Mononuclear cell (primary cell): ENCODE measurements at regions not wholly inside any gene's neighbourhood (a gene's known extent, or its start where the extent isn't known, plus 50 kb on each side); places are given as distances from the start of the nearest gene placed in this dataset.

ENCODE experiments used
- H3K27me3 ChIP-seq: 2 replicates; pipeline ENCODE4 v1.6.0; 2011; ENCODE audit warnings: low read length, control low read depth; ENCODE audit not compliant: insufficient read depth
- H3K4me1 ChIP-seq: 2 replicates; pipeline ENCODE4 v1.5.1; 2011; ENCODE audit warnings: mild to moderate bottlenecking, low read length, control low read depth; ENCODE audit not compliant: insufficient read depth
- H3K4me3 ChIP-seq: 2 replicates; pipeline ENCODE4 v1.5.1; 2011; ENCODE audit warnings: mild to moderate bottlenecking, low read length, moderate library complexity
- H3K9me3 ChIP-seq: 2 replicates; pipeline ENCODE4 v1.5.1; 2011; ENCODE audit warnings: low read depth, mild to moderate bottlenecking, control low read depth, low read length

GRCh38 chr16:74143171-74143570 is 153.4 kb upstream of the PSMD7 start:
- Histone ChIP-seq H3K4me1 (no peaks in the 10 kb centered on the region), H3K9me3 (no peaks in the 10 kb centered on the region), H3K4me3 (no peak overlapping the region), H3K27me3 (no peaks in the 10 kb centered on the region)

DNA sequence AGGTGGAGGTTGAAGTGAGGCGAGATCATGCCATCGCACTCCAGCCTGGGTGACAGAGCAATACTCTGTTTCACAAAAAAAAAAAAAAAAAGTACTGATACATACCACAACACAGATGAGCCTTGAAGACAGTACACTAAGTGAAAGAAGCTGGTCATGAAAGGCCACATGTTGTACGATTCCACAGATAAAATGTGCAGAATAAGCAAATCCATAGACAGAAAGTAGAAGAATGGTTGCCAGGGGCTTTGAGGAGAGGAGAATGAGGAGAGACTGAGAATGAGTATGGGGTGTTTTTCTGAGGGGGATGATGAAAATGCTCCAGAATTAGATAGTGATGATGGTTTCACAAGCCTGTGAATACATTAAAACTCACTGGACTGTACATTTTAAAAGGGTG is 155.6 kb upstream of the PSMD7 start:
- Histone ChIP-seq H3K27me3 (no peaks in the 10 kb centered on the region), H3K9me3 (no peaks in the 10 kb centered on the region), H3K4me3 (no peak overlapping the region), H3K4me1 (no peaks in the 10 kb centered on the region)

- Histone ChIP-seq H3K4me1 (no peaks in the 10 kb centered on the region), H3K27me3 (no peaks in the 10 kb centered on the region), H3K4me3 (no peak overlapping the region), H3K9me3 (no peaks in the 10 kb centered on the region)
Observed at GRCh38 chr16:74140557-74140956, 156.1 kb upstream of the PSMD7 start.

GRCh38 chr16:74123826-74124225 is 172.8 kb upstream of the PSMD7 start:
- Histone ChIP-seq H3K9me3 (no peaks in the 10 kb centered on the region), H3K4me3 (no peak overlapping the region), H3K27me3 (peaks cover 8% of the 10 kb centered on the region), H3K4me1 (no peaks in the 10 kb centered on the region)

DNA sequence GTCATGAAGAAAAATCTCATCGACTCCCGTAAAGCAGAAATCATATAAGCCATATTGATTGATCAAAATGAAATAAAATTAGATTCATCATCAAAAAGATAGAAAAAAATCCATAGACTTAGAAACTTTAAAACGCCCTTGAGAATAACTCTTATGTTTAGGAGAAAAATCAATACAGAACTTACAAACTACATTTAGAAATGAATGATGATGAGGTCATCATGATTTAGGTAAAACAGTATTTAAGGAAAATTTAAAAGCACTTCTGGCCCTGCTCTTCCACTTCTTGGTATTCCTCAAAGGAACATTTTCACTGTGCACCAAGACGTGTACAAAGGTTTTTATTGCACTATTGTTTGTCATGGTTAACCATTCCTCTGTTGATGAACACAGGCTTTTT is 173.4 kb upstream of the PSMD7 start:
- H3K4me1 ChIP-seq, result no peaks in the 10 kb centered on the region
- H3K4me3 ChIP-seq, result no peak overlapping the region
- H3K9me3 ChIP-seq, result no peaks in the 10 kb centered on the region
- H3K27me3 ChIP-seq, result peaks cover 8% of the 10 kb centered on the region

DNA sequence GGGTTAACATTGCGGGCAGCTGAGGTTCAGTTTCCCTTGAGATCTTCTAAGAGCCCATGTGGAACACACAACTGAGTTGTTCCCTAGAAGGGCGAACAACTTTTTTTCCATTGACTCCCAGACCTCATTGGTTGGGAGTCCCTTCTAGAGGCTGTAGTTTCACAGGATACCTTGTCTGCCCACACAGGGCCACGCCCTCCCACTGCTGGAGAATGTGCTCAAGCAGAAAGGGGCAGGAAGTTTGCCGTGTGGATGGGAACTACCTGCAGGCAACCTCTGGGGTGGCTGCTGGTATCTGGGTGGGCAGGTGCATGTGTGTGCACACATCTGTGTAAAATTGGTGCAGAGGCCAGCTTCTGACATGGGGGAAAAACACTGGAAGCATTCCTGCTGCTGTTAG is 178.8 kb upstream of the PSMD7 start:
- peaks cover 6% of the 10 kb centered on the region for H3K27me3 ChIP-seq
- H3K4me1 ChIP-seq, result no peaks in the 10 kb centered on the region
- no peaks in the 10 kb centered on the region for H3K9me3 ChIP-seq
- H3K4me3 ChIP-seq, result no peak overlapping the region

DNA sequence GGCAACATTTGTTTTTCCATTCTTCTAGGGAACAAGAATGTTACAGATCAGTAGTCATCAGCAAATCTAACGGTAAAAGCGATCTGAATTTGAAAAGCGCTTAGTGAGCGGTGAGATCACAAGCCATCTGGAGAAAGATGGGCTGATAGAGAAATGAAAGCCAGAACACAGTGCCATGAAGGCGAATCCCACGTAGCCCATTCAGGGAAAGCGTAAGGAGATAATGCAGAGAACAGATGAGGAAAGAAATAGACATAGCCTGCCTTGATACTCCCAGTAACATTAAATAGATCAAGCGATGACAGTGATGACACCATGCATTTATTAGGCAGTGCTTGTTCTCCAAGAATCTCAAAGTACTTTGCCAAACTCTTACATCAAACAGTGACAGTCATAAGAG is 183.1 kb upstream of the PSMD7 start:
- Histone ChIP-seq H3K27me3 (no peaks in the 10 kb centered on the region), H3K9me3 (no peaks in the 10 kb centered on the region), H3K4me1 (no peaks in the 10 kb centered on the region), H3K4me3 (no peak overlapping the region)

DNA sequence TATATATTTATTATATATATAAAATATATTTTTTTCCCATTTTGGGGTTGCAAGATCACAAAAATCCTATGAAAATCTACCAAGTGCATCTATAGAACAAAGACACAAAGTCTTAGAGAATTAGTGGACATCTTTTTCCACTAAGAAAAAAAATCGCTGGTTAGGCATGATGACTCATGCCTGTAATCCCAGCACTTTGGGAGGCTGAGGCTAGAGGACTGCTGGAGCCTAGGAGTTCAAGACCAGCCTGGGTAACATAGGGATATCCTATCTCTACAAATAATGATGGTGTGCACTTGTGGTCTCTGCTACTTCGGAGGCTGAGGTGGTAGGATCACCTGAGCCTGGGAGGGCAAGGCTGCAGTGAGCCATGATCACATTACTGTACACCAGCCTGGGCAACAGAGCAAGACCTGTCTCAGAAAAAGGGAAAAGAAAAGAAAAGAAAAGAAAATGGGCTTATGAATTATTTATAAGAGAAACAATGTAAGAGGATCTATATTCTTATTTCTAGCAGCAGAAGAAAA is 185.1 kb upstream of the PSMD7 start:
- H3K9me3 ChIP-seq, result no peaks in the 10 kb centered on the region

DNA sequence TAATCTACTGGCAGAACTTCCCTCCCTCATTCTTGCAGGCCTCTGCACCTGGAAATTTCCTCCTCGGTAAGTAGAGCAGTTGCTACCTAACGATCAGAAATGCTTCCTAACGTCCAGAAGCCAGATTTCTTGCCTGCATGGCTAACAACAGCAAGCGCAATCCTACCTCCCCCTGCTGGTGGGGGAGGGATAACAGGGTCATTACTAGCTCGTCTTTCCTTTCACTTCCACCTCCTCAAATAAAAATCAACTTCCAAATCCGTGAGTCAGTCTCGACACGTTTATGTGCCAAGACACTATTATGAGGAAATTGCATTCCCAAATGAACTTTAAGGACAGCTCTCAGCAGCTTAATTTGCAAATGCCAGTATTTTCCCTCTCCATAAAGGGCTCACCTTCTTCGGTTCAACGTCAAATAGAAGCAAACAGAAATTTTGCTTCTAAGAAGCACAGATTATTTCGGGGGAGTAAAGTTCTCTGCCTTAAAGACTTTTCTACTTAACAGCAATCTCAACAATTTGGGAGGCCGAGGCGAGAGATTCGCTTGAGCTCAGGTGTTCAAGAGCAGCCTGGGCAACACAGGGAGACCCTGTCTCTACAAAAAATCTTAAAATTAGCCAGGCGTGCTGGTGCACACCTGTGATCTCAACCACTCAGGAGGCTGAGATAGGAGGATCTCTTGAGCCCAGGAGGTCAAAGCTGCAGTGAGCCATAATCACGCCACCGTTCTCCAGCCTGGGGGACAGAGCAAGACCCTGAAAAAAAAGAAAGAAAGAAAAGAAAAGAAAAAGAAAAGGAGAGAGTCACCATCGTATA is 188.6 kb upstream of the PSMD7 start:
- H3K27me3 ChIP-seq, result no peaks in the 10 kb centered on the region
- H3K9me3 ChIP-seq, result no peaks in the 10 kb centered on the region
- H3K4me1 ChIP-seq, result peaks cover 5% of the 10 kb centered on the region
- no peak overlapping the region for H3K4me3 ChIP-seq

More for the DNA sequence above, 185.1 kb upstream of the PSMD7 start:
- H3K4me3 ChIP-seq, result no peak overlapping the region
- no peaks in the 10 kb centered on the region for H3K27me3 ChIP-seq
- peaks cover 5% of the 10 kb centered on the region for H3K4me1 ChIP-seq

- peaks cover 5% of the 10 kb centered on the region for H3K4me1 ChIP-seq
- no peak overlapping the region for H3K4me3 ChIP-seq
- no peaks in the 10 kb centered on the region for H3K27me3 ChIP-seq
Observed at GRCh38 chr16:74104022-74104421, 192.6 kb upstream of the PSMD7 start.

DNA sequence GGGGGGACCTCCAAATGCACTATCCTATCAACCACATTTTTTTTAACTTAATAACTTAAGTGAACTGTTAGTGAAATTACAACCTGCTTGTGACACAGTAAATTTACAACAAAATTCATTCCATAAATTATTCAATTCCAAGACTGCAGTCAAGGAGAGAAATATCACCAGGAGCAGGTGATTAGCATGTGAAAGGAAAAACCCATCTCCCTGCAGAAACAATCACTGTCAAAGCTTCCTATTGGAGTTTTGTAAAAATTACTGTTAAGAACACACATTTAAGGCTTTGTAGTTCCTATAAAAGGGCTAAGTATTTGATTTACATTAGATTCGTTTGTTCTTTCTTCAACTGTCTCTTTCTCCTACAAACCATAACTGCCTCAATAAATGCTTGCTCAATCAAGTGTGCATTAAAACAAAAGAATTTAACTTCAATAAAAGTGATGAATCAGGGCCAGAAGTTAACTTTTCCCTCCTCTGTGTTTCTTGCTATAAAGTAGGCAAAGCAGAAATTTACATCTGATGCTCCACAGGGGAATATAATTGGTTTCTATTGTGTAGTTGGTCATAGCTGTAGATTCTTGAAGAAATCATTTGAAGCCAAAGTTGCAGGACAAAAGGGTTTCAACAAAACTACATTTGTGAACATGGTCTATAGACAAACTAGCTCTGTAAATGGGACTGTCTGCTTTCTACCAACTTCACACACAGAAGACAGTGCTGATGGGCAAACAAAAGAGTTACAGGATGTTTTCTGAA is 195.1 kb upstream of the PSMD7 start:
- Histone ChIP-seq H3K4me1 (no peaks in the 10 kb centered on the region), H3K27me3 (no peaks in the 10 kb centered on the region), H3K9me3 (no peaks in the 10 kb centered on the region), H3K4me3 (no peak overlapping the region)

More at GRCh38 chr16:74104022-74104421, 192.6 kb upstream of the PSMD7 start:
- no peaks in the 10 kb centered on the region for H3K9me3 ChIP-seq

DNA sequence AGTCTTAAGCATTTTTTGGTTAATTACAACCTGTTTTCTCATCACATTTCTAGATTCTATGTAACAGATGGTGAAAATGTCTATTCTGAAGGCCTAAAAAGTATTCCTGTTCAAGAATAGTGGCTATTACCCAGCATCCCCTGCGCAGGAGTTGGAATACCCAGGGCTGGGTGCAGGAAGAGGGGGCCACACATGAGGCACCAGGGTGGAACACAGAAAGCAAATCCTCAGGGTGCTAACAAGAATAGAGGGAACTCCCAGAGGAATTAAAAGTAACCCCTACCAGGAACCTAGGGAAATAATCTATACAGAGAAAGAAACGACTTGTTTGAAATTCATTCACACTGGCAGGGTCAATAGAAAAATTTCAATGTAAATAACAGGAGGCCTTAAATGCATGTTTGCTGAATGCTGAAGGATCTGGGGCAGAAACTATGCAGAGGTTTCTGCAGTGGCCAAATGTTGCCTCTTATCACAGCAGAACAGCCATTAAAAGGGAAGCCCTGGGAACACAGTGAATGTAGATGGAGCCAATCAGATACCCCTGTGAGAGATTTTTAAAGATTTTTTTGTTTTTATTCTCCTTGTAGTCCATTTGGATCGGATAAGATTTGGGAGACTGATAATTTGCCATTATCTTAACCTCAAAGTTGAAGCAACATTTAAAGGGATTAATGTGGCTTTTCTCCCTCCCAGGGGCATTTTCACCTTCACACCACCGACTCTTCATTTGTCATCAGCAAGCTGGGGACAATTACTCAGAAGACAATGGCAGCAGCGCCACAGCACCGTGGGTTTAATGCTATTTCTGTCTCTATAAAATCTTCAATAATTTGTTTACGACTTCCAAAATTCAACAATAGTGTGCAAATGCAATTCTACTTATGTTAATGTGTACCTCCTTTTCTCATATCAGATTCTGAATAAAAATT is 196.0 kb upstream of the PSMD7 start:
- H3K4me1 ChIP-seq, result no peaks in the 10 kb centered on the region
- H3K27me3 ChIP-seq, result no peaks in the 10 kb centered on the region
- no peaks in the 10 kb centered on the region for H3K9me3 ChIP-seq
- H3K4me3 ChIP-seq, result no peak overlapping the region

DNA sequence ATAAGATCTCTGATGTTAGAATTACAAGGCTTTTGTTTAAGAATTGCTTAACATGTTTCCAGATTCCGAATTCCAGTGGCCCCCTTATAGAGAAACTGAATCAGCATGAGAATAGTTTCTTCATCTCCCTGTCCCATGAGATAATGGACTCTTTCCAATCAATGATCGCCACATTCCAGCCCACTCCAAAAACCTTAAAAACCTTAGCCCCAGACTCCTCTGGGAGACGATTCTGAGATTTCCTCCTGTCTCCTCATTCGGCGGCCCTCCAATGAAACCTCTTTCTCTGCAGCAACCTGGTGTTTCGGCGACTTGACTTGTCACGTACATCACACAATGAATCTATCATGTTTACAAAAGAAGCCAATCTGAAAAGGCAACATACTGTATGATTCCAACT is 197.1 kb upstream of the PSMD7 start:
- Histone ChIP-seq H3K9me3 (no peaks in the 10 kb centered on the region), H3K4me1 (no peaks in the 10 kb centered on the region), H3K27me3 (no peaks in the 10 kb centered on the region), H3K4me3 (no peak overlapping the region)

DNA sequence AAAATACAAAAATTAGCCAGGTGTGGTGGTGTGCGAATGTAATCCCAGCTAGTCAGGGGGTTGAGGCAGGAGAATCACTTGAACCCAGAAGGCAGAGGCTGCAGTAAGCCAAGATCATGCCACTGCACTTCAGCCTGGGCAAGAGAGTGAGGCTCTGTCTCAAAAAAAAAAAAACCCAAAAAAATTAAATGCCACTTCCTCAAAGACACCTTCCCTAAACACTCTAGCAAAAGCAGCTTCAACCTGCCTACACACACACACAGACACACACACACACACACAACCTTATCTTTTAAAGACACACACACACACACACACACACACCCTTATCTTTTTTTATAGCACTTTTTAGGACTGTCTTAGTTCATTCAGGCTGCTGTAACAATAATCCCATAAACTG is 201.7 kb upstream of the PSMD7 start:
- Histone ChIP-seq H3K9me3 (no peaks in the 10 kb centered on the region), H3K4me3 (no peak overlapping the region), H3K4me1 (no peaks in the 10 kb centered on the region), H3K27me3 (no peaks in the 10 kb centered on the region)

- H3K9me3 ChIP-seq, result no peaks in the 10 kb centered on the region
- H3K4me3 ChIP-seq, result no peak overlapping the region
- H3K4me1 ChIP-seq, result no peaks in the 10 kb centered on the region
- no peaks in the 10 kb centered on the region for H3K27me3 ChIP-seq
Observed at GRCh38 chr16:74094514-74094913, 202.1 kb upstream of the PSMD7 start.
